Sigmoid colon (tissue), 4 donors: ENCODE measurements at regions not wholly inside any gene's neighbourhood (a gene's known extent, or its start where the extent isn't known, plus 50 kb on each side); places are given as distances from the start of the nearest gene placed in this dataset.

ENCODE experiments used
- CTCF ChIP-seq, 4 experiments: fragments of 450-650 bp in 3 of 4; fragments of 200-600 bp in 1 of 4; IDR thresholded peaks; one replicate each; pipeline ENCODE4 v1.5.1; 2016 to 2019; ENCODE audit warnings: antibody characterized with exemption in 4 of 4, mild to moderate bottlenecking in 3 of 4, moderate library complexity in 2 of 4
- EP300 ChIP-seq, 4 donors: sonication (generic); formaldehyde crosslinking; IDR thresholded peaks; one replicate each; pipeline ENCODE4 v1.6.1; 2017; ENCODE audit warnings: antibody characterized with exemption in 4 of 4
- POLR2A ChIP-seq, 2 donors: fragments of 450-650 bp; IDR thresholded peaks; one replicate each; pipeline ENCODE4 v1.6.1; 2016; ENCODE audit warnings: antibody characterized with exemption in 2 of 2, mild to moderate bottlenecking in 2 of 2, moderate library complexity in 2 of 2
- POLR2AphosphoS5 ChIP-seq, 4 donors: sonication (generic); formaldehyde crosslinking; IDR thresholded peaks; one replicate each; pipeline ENCODE4 v1.6.1; 2017; ENCODE audit warnings: antibody characterized with exemption in 4 of 4

- TF ChIP-seq POLR2A (IDR thresholded peaks at IDR 0.05) = no peak
- TF ChIP-seq CTCF (IDR thresholded peaks at IDR 0.05) = no peak
- TF ChIP-seq EP300 (IDR thresholded peaks at IDR 0.05) = no peak
- no peak for TF ChIP-seq POLR2AphosphoS5 (IDR thresholded peaks at IDR 0.05)
Measured at GRCh38 chr2:217523286-217523685, 479.5 kb downstream of the TNS1 start.
